Body of pancreas (tissue), 4 donors: ENCODE measurements at regions not wholly inside any gene's neighbourhood (a gene's known extent, or its start where the extent isn't known, plus 50 kb on each side); places are given as distances from the start of the nearest gene placed in this dataset.

ENCODE experiments used
- POLR2A ChIP-seq, 3 donors: fragments of 450-650 bp; IDR thresholded peaks; one replicate each; pipeline ENCODE4 v1.6.1; 2016; ENCODE audit warnings: antibody characterized with exemption in 3 of 3, mild to moderate bottlenecking in 2 of 3
- TF ChIP-seq, protein P1 (sequence below), 7 experiments: fragments of 450-650 bp in 4 of 7; fragments of 200-600 bp in 3 of 7; sonication (generic) in 3 of 7; IDR thresholded peaks; one replicate each; pipeline ENCODE4 v1.5.1; 2016 to 2019; ENCODE audit warnings: antibody characterized with exemption in 7 of 7

DNA sequence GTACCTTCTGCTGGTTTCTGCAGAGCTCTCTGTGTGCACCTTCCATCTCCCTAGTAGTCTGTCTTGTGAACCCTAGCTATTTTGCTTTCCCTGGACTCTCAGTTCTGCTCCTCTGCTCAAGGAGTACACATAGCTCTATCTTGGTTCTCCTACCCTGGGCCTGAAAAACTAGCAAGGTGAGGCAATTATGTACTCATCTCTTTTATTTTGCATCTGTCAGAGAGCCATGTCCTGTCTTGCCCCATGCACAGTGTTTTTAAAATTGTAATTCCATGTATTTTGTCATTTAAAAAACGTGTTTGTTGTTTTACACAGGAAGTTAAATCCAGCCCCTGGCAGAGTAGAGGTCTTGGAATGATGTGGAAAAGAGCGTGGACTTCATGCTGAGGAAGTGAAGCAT is 684.9 kb upstream of the CPEB2 start:
- TF ChIP-seq, protein P1, sequence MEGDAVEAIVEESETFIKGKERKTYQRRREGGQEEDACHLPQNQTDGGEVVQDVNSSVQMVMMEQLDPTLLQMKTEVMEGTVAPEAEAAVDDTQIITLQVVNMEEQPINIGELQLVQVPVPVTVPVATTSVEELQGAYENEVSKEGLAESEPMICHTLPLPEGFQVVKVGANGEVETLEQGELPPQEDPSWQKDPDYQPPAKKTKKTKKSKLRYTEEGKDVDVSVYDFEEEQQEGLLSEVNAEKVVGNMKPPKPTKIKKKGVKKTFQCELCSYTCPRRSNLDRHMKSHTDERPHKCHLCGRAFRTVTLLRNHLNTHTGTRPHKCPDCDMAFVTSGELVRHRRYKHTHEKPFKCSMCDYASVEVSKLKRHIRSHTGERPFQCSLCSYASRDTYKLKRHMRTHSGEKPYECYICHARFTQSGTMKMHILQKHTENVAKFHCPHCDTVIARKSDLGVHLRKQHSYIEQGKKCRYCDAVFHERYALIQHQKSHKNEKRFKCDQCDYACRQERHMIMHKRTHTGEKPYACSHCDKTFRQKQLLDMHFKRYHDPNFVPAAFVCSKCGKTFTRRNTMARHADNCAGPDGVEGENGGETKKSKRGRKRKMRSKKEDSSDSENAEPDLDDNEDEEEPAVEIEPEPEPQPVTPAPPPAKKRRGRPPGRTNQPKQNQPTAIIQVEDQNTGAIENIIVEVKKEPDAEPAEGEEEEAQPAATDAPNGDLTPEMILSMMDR (IDR thresholded peaks at IDR 0.05): no peak
- no peak for TF ChIP-seq POLR2A (IDR thresholded peaks at IDR 0.05)
